ENCODE measurements at regions not wholly inside any gene's neighbourhood (a gene's known extent, or its start where the extent isn't known, plus 50 kb on each side); places are given as distances from the start of the nearest gene placed in this dataset.
"Not testable (repeated sequence)": the region's sequence is repeated elsewhere in the genome, so short reads cannot be mapped to it uniquely, and the experiment has no call there.

GRCh38 chr12:61521258-61521657 is 738.9 kb upstream of the USP15 start:
- DNase-seq (ENCODE audit: low read depth in 4 of 4, low spot score in 3 of 4): no peak

GRCh38 chr12:61523276-61523992 is 736.8 kb upstream of the USP15 start:
- DNase-seq (ENCODE audit: low read depth in 4 of 4, low spot score in 3 of 4): no peak

- no peak for DNase-seq (ENCODE audit: low read depth in 4 of 4, low spot score in 3 of 4)
These were observed 735.4 kb upstream of the USP15 start for GRCh38 chr12:61524851-61525250.

DNA sequence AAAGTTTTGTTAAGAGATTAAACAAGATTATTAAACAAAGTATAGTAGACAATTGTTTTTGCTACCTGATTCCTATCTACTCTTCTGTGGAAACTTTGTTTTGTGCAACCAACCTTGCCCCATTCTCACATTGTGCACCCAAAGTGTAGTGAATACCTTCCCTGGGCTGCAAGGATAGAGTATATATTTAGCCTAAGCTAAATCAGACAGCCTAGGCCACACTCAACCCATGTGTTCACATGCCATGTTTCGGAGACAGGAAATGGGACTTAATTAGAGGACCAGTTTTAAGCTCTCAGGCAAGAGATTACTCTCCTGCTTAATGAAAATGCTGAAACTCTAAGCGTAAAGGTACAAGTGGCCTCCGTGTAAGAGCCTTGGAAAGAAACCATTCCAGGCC is 734.9 kb upstream of the USP15 start:
- DNase-seq (ENCODE audit: low read depth in 4 of 4, low spot score in 3 of 4): no peak

GRCh38 chr12:61530456-61530855 is 729.7 kb upstream of the USP15 start:
- no peak for DNase-seq (ENCODE audit: low read depth in 4 of 4, low spot score in 3 of 4)

DNA sequence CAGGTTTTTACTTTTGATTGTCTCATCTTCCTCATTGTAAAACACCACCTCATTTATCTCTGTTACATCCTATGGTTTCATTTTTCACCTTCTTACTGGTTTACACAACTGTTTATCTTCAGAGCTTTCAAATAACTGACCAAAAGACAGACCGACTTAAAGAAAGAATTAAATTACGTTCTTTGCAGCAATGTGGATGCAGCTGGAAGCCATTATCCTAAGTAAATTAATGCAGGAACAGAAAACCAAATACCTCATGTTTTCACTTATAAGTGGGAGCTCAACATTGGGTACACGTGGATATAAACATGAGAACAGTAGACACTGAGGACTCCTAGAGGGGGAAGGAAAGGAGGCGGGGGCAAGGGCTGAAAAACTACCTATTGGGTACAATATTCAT is 729.0 kb upstream of the USP15 start:
- DNase-seq (ENCODE audit: low read depth in 4 of 4, low spot score in 3 of 4): no peak

DNA sequence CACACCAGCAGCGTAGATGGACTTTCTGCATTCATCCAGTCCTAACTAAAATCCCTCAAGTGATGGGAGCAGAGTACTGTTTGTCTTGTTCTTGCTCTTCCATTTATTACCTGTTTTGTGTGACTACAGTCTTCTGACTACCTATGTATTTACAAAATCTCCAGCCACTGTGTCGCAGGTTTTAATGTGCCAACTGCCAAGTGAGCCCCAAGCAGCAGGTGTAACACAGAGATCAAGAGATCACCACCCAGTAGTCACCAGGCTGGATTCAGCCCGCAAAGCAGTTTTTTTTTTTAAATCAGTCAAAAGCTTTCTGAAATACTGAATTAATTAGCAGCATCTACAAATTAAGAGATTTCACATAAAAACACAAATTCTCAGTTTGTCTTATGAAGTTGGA is 724.1 kb upstream of the USP15 start:
- DNase-seq (ENCODE audit: low read depth in 4 of 4, low spot score in 3 of 4): no peak

- no peak for DNase-seq (ENCODE audit: low read depth in 4 of 4, low spot score in 3 of 4)
These were observed 723.7 kb upstream of the USP15 start for GRCh38 chr12:61536525-61536924.

GRCh38 chr12:61538951-61539350 is 721.3 kb upstream of the USP15 start:
- no peak for DNase-seq (ENCODE audit: low read depth in 4 of 4, low spot score in 3 of 4)

DNA sequence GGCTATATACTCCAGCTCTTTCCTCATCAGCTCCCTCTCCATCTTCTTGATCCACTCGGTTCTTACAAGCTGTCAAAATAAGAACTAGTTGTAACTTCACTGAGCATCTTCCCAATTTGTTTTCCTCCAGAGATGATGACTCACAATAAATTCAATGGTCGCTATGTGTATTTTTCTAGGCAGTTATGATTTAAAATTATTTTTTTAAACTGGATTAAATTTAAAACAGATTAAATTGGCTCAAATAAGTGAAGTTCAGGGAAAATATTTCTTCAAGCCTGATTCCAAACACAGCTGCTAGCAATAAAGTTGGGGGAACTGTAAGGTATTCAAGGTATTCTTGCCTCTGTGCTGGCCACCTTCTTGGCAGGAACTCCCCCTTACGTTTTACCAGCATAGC is 717.7 kb upstream of the USP15 start:
- DNase-seq (ENCODE audit: low read depth in 4 of 4, low spot score in 3 of 4): no peak

DNA sequence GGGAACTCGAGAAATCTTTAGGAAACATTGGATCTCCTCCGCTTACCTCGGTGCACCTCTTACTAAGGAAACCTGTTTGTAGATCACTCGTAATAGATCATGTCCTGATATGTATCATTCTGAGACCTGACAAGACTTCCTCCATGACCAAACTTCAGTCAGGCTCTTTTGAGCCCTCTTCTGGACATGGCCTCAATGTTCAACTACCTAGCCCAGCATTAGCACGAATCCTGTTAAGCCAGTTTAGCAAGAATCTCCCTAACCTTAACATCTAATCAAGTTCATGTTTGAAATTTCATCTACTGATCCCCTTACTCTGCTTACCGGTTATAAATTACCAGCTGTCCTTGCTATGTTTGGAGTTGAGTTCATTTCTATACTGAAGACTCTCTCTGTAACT is 713.9 kb upstream of the USP15 start:
- DNase-seq (ENCODE audit: low read depth in 4 of 4, low spot score in 3 of 4): peak in 1 of 4 donors; percentile 3

- no peak for DNase-seq (ENCODE audit: low read depth in 4 of 4, low spot score in 3 of 4)
These were observed 707.1 kb upstream of the USP15 start for GRCh38 chr12:61553091-61553490.

GRCh38 chr12:61554268-61555008 is 705.8 kb upstream of the USP15 start:
- DNase-seq (ENCODE audit: low read depth in 4 of 4, low spot score in 3 of 4): no peak

GRCh38 chr12:61563665-61564450 is 696.3 kb upstream of the USP15 start:
- DNase-seq (ENCODE audit: low read depth in 4 of 4, low spot score in 3 of 4): peak in 1 of 4 donors; percentile 1

GRCh38 chr12:61564466-61564865 is 695.7 kb upstream of the USP15 start:
- DNase-seq (ENCODE audit: low read depth in 4 of 4, low spot score in 3 of 4): no peak

GRCh38 chr12:61566183-61566582 is 694.0 kb upstream of the USP15 start:
- no peak for DNase-seq (ENCODE audit: low read depth in 4 of 4, low spot score in 3 of 4)

DNA sequence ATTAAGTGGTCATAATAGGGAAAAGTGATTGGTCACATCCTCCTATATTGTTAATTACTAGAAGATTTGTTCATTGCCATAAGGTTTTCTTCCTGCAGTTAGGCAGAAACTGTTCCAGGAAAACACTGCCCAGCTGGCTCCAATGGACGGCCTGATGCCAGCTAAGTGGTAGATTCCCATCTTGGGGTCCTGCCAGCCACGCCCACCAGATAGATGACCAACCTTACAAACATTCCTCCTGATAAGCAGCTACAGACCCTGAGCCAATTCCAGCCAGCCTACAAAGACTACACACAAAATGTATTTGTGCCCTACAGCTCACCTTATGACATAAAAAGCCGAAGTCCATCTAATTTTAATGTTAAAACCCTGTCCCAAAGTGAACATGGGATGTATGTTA is 685.9 kb upstream of the USP15 start:
- no peak for DNase-seq (ENCODE audit: low read depth in 4 of 4, low spot score in 3 of 4)

DNA sequence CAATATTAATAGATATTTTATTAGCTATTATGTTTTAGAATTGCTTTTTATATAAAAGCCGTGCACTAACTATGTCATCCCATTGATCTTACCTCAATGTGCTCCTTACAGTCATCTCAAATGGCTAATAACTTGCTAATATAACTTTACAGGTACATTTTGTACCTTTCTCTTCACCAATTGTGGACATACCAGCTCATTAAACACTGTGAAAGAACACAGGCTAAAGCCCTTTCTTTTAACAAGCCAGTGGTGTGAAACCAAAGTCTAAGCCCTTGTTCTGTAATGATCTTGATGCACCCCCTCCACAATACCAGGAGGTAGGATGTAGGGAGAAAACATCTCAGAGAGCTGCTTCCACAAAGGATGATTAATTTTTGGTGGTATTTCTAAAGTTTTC is 675.3 kb upstream of the USP15 start:
- DNase-seq (ENCODE audit: low read depth in 4 of 4, low spot score in 3 of 4): no peak

DNA sequence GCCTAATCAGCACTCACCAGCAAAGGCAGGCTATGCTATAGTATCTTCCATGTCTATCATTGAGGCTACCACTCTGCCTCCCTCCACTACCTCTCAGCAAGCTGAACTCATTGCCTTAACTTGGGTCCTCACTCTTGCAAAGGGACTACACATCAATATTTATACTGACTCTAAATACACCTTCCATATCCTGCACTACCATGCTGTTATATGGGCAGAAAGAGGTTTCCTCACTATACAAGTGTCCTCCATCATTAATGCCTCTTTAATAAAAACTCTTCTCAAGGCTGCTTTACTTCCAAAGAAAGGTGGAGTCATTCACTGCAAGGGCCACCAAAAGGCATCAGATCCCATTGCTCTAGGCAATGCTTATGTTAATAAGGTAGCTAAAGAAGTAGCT is 669.3 kb upstream of the USP15 start:
- not testable (repeated sequence) for DNase-seq (ENCODE audit: low read depth in 4 of 4, low spot score in 3 of 4)

DNA sequence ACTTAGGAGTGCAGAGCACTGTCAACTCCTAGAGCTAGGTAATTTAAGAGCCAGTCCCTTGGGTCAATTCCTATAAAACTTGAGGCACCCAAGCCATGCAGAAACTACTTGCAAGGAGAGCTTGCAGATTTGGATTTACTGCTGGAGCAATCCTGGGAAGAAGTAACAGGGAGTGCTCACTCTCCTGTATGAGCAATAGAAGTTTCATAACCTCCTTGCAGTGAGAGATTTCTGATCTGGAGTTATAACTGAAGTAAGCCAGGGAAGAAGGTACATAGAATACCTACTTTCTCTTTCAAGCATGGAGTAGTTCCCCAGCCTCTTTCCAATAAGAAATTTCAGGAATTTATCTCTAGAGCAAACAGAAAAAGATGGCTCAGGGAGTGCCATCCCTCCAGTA is 650.1 kb upstream of the USP15 start:
- DNase-seq (ENCODE audit: low read depth in 4 of 4, low spot score in 3 of 4): no peak

- DNase-seq (ENCODE audit: low read depth in 4 of 4, low spot score in 3 of 4): no peak
These were observed 630.5 kb upstream of the USP15 start for GRCh38 chr12:61629702-61630101.

DNA sequence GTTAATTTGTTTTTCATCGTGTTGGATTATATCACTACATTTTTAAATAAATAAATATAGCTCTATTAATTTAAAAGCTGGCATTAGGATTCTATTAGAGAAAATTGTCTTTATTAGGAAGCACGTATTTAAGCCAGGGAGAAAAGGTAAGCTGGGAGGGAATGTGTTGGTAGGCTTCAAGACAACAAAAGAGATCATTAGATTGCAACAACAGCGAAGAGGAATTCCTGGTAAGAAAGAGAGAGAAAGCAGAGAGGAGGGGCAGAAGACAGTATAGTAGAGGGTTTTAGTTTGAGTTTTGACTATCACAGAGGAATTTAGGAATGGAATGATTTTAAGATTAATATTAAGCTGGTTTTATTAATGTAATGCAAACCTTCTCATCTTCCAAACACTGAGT is 613.6 kb upstream of the USP15 start:
- DNase-seq (ENCODE audit: low read depth in 4 of 4, low spot score in 3 of 4): no peak
